ENCODE measurements at regions not wholly inside any gene's neighbourhood (a gene's known extent, or its start where the extent isn't known, plus 50 kb on each side); places are given as distances from the start of the nearest gene placed in this dataset.

DNA sequence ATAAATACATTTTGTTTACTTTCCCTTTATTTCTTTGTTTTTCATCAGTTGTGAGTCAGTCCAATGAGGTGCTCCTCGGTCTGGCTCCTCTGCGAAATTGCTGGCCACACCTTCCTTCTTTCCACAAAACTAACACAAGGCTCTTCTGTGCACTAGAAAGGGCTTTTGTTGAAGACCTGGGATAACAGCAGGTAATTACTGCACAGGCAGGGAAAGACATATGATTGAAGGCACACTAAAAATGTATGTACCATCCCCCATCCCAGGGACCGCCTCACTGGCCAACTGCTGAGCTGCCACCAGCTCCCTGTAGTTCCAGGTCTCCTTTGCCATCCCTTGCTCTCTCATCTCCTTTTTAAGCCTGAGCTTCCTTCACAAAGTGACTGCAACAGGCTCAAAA, 180.5 kb downstream of the EFNB2 start:
- Histone ChIP-seq H3K4me3 (ENCODE audit: low read depth, low read length, poor library complexity, severe bottlenecking) (no peak overlapping the region), H3K27ac (ENCODE audit: low read depth, low read length, poor library complexity, severe bottlenecking) (no peak overlapping the region), H3K9me3 (ENCODE audit: low read length) (no peaks in the 10 kb centered on the region), H2AFZ (ENCODE audit: low read length) (no peak overlapping the region), H3K9me2 (ENCODE audit: low read depth, low read length) (no peaks in the 10 kb centered on the region), H3K36me3 (ENCODE audit: insufficient read depth, low read length) (no peaks in the 10 kb centered on the region), H3K79me2 (ENCODE audit: insufficient read depth, low read length) (no peaks in the 10 kb centered on the region), H3K9ac (ENCODE audit: low read length) (no peak overlapping the region), H3K4me2 (ENCODE audit: low read length) (no peak overlapping the region), H3K27me3 (ENCODE audit: insufficient read depth, low read length) (no peaks in the 10 kb centered on the region), H3K4me1 (ENCODE audit: insufficient read depth, low read length, severe bottlenecking) (no peaks in the 10 kb centered on the region), H3F3A (ENCODE audit: insufficient read depth, low read length) (no peaks in the 10 kb centered on the region), H4K20me1 (ENCODE audit: insufficient read depth, low read length) (no peaks in the 10 kb centered on the region)
- no peak for TF ChIP-seq EZH2 (IDR thresholded peaks at IDR 0.05; ENCODE audit: borderline replicate concordance, low read length)
- TF ChIP-seq, protein P1, sequence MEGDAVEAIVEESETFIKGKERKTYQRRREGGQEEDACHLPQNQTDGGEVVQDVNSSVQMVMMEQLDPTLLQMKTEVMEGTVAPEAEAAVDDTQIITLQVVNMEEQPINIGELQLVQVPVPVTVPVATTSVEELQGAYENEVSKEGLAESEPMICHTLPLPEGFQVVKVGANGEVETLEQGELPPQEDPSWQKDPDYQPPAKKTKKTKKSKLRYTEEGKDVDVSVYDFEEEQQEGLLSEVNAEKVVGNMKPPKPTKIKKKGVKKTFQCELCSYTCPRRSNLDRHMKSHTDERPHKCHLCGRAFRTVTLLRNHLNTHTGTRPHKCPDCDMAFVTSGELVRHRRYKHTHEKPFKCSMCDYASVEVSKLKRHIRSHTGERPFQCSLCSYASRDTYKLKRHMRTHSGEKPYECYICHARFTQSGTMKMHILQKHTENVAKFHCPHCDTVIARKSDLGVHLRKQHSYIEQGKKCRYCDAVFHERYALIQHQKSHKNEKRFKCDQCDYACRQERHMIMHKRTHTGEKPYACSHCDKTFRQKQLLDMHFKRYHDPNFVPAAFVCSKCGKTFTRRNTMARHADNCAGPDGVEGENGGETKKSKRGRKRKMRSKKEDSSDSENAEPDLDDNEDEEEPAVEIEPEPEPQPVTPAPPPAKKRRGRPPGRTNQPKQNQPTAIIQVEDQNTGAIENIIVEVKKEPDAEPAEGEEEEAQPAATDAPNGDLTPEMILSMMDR (IDR thresholded peaks at IDR 0.05; ENCODE audit: low read length): no peak

DNA sequence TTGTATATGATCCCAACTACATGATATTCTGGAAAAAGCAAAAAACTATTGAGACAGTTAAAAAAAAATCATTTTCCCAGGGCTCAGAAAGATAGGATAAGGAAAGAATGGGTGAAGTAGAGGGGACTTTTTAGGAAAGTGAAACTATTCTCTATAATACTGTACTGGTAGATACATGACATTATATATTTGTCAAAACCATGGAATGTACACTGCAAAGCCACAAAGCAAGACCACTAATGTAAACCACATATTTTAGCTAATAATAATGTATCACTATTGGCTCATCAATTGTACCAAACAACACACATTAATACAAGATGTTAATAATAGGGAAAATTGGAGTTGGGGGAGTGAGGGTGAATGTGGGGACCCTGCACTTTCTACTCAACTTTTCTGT, 182.6 kb downstream of the EFNB2 start:
- H3F3A ChIP-seq (ENCODE audit: insufficient read depth, low read length): no peaks in the 10 kb centered on the region

DNA sequence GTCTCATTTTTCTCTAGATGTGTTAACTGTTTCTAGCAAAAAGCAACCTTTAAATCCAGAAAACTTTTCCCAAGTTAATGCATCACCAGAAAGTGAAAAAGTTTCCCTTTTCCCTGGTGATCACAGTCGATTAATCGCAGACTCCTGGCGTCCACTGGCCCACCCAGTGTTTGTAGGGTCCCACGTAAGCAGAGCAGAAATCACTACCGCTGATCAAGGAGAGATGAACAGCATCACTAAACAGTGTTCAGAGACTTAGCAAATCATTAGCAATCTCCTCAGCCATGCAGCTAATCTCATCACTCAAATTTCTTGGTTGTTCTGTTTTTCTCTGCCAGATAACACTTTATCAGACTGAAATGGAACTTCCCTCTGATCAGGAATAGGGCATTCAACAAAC, 184.2 kb downstream of the EFNB2 start:
- no peak overlapping the region for H3K4me3 ChIP-seq (ENCODE audit: low read depth, low read length, poor library complexity, severe bottlenecking)
- no peaks in the 10 kb centered on the region for H3K79me2 ChIP-seq (ENCODE audit: insufficient read depth, low read length)
- H3K9me2 ChIP-seq (ENCODE audit: low read depth, low read length): no peaks in the 10 kb centered on the region
- H4K20me1 ChIP-seq (ENCODE audit: insufficient read depth, low read length): no peaks in the 10 kb centered on the region
- no peak overlapping the region for H3K27ac ChIP-seq (ENCODE audit: low read depth, low read length, poor library complexity, severe bottlenecking)
- H3K4me1 ChIP-seq (ENCODE audit: insufficient read depth, low read length, severe bottlenecking): no peaks in the 10 kb centered on the region
- H3F3A ChIP-seq (ENCODE audit: insufficient read depth, low read length): no peaks in the 10 kb centered on the region
- H3K9me3 ChIP-seq (ENCODE audit: low read length): no peaks in the 10 kb centered on the region
- H3K9ac ChIP-seq (ENCODE audit: low read length): no peak overlapping the region
- TF ChIP-seq, protein P1 (IDR thresholded peaks at IDR 0.05; ENCODE audit: low read length): no peak
- no peak for TF ChIP-seq EZH2 (IDR thresholded peaks at IDR 0.05; ENCODE audit: borderline replicate concordance, low read length)
- no peaks in the 10 kb centered on the region for H3K36me3 ChIP-seq (ENCODE audit: insufficient read depth, low read length)
- H3K4me2 ChIP-seq (ENCODE audit: low read length): no peak overlapping the region
- H2AFZ ChIP-seq (ENCODE audit: low read length): no peak overlapping the region
- no peaks in the 10 kb centered on the region for H3K27me3 ChIP-seq (ENCODE audit: insufficient read depth, low read length)

More for the DNA sequence above, 182.6 kb downstream of the EFNB2 start:
- no peak overlapping the region for H3K4me2 ChIP-seq (ENCODE audit: low read length)
- no peak overlapping the region for H2AFZ ChIP-seq (ENCODE audit: low read length)
- H3K27me3 ChIP-seq (ENCODE audit: insufficient read depth, low read length): no peaks in the 10 kb centered on the region
- no peaks in the 10 kb centered on the region for H3K4me1 ChIP-seq (ENCODE audit: insufficient read depth, low read length, severe bottlenecking)
- no peaks in the 10 kb centered on the region for H3K79me2 ChIP-seq (ENCODE audit: insufficient read depth, low read length)
- no peaks in the 10 kb centered on the region for H3K9me3 ChIP-seq (ENCODE audit: low read length)
- no peaks in the 10 kb centered on the region for H4K20me1 ChIP-seq (ENCODE audit: insufficient read depth, low read length)
- TF ChIP-seq, protein P1 (IDR thresholded peaks at IDR 0.05; ENCODE audit: low read length): no peak
- TF ChIP-seq EZH2 (IDR thresholded peaks at IDR 0.05; ENCODE audit: borderline replicate concordance, low read length): no peak
- no peaks in the 10 kb centered on the region for H3K36me3 ChIP-seq (ENCODE audit: insufficient read depth, low read length)
- no peaks in the 10 kb centered on the region for H3K9me2 ChIP-seq (ENCODE audit: low read depth, low read length)
- no peak overlapping the region for H3K9ac ChIP-seq (ENCODE audit: low read length)
- no peak overlapping the region for H3K4me3 ChIP-seq (ENCODE audit: low read depth, low read length, poor library complexity, severe bottlenecking)
- H3K27ac ChIP-seq (ENCODE audit: low read depth, low read length, poor library complexity, severe bottlenecking): no peak overlapping the region
